ENCODE measurements at regions not wholly inside any gene's neighbourhood (a gene's known extent, or its start where the extent isn't known, plus 50 kb on each side); places are given as distances from the start of the nearest gene placed in this dataset.

- ChIA-PET CTCF (ENCODE audit: unreplicated experiment) (no interaction called here), POLR2A (no interaction called here)
- BruUV-seq (replicated peaks): no TSS peak
- H3K4me2 ChIP-seq (ENCODE audit: low read length): no peak overlapping the region
- H3K4me1 ChIP-seq (ENCODE audit: insufficient read depth, low read length, poor library complexity, severe bottlenecking): no peaks in the 10 kb centered on the region
- H3K79me2 ChIP-seq (ENCODE audit: insufficient read depth, low read depth, low read length): no peaks in the 10 kb centered on the region
- H3K9me3 ChIP-seq (ENCODE audit: low read length): no peaks in the 10 kb centered on the region
- H3K4me3 ChIP-seq (ENCODE audit: low read depth, low read length, poor library complexity, severe bottlenecking): no peak overlapping the region
- H3K27ac ChIP-seq (ENCODE audit: low read depth, low read length, poor library complexity, severe bottlenecking): no peak overlapping the region
- TF ChIP-seq EZH2phosphoT487 (IDR thresholded peaks at IDR 0.05; ENCODE audit: borderline replicate concordance, low read depth, low read length): no peak
- no peak for TF ChIP-seq CTCF (conservative IDR thresholded peaks at IDR 0.05; ENCODE audit: low read length)
- no peak overlapping the region for H2AFZ ChIP-seq (ENCODE audit: low read length)
- intact Hi-C loops (cut with micrococcal nuclease; ENCODE audit: unreplicated experiment): no loop called here
- H3K9me2 ChIP-seq (ENCODE audit: insufficient read depth, low read length): no peaks in the 10 kb centered on the region
- H3K36me3 ChIP-seq (ENCODE audit: insufficient read depth, low read length): no peaks in the 10 kb centered on the region
- H4K20me1 ChIP-seq (ENCODE audit: insufficient read depth, low read length): no peaks in the 10 kb centered on the region
- no peak for DNase-seq (ENCODE audit: low spot score)
Observed at GRCh38 chr15:73001840-73002239, 50.4 kb upstream of the NEO1 start.

GRCh38 chr15:73000293-73000692 is 52.0 kb upstream of the NEO1 start:
- Histone ChIP-seq H3K9me2 (ENCODE audit: insufficient read depth, low read length) (no peaks in the 10 kb centered on the region), H2AFZ (ENCODE audit: low read length) (no peak overlapping the region), H3K4me2 (ENCODE audit: low read length) (no peak overlapping the region), H3K79me2 (ENCODE audit: insufficient read depth, low read depth, low read length) (no peaks in the 10 kb centered on the region), H3K9me3 (ENCODE audit: low read length) (no peaks in the 10 kb centered on the region), H3K27ac (ENCODE audit: low read depth, low read length, poor library complexity, severe bottlenecking) (no peak overlapping the region), H3K36me3 (ENCODE audit: insufficient read depth, low read length) (no peaks in the 10 kb centered on the region), H3K4me1 (ENCODE audit: insufficient read depth, low read length, poor library complexity, severe bottlenecking) (no peaks in the 10 kb centered on the region), H4K20me1 (ENCODE audit: insufficient read depth, low read length) (no peaks in the 10 kb centered on the region), H3K4me3 (ENCODE audit: low read depth, low read length, poor library complexity, severe bottlenecking) (no peak overlapping the region)
- no peak for DNase-seq (ENCODE audit: low spot score)
- intact Hi-C loops (cut with micrococcal nuclease; ENCODE audit: unreplicated experiment): no loop called here
- ChIA-PET CTCF (ENCODE audit: unreplicated experiment) (no interaction called here), POLR2A (no interaction called here)
- BruUV-seq (replicated peaks): no TSS peak
- no peak for TF ChIP-seq CTCF (conservative IDR thresholded peaks at IDR 0.05; ENCODE audit: low read length)
- TF ChIP-seq EZH2phosphoT487 (IDR thresholded peaks at IDR 0.05; ENCODE audit: borderline replicate concordance, low read depth, low read length): no peak

- no peaks in the 10 kb centered on the region for H3K79me2 ChIP-seq (ENCODE audit: insufficient read depth, low read depth, low read length)
- no peaks in the 10 kb centered on the region for H3K36me3 ChIP-seq (ENCODE audit: insufficient read depth, low read length)
- H4K20me1 ChIP-seq (ENCODE audit: insufficient read depth, low read length): no peaks in the 10 kb centered on the region
- intact Hi-C loops (cut with micrococcal nuclease; ENCODE audit: unreplicated experiment): no loop called here
- no peak overlapping the region for H3K4me3 ChIP-seq (ENCODE audit: low read depth, low read length, poor library complexity, severe bottlenecking)
- ChIA-PET POLR2A (no interaction called here), CTCF (ENCODE audit: unreplicated experiment) (no interaction called here)
- DNase-seq (ENCODE audit: low spot score): no peak
- H3K4me1 ChIP-seq (ENCODE audit: insufficient read depth, low read length, poor library complexity, severe bottlenecking): no peaks in the 10 kb centered on the region
- H3K4me2 ChIP-seq (ENCODE audit: low read length): no peak overlapping the region
- no peaks in the 10 kb centered on the region for H3K9me3 ChIP-seq (ENCODE audit: low read length)
- no peak for TF ChIP-seq EZH2phosphoT487 (IDR thresholded peaks at IDR 0.05; ENCODE audit: borderline replicate concordance, low read depth, low read length)
- TF ChIP-seq CTCF (conservative IDR thresholded peaks at IDR 0.05; ENCODE audit: low read length): no peak
- BruUV-seq (replicated peaks): no TSS peak
- no peak overlapping the region for H3K27ac ChIP-seq (ENCODE audit: low read depth, low read length, poor library complexity, severe bottlenecking)
- H2AFZ ChIP-seq (ENCODE audit: low read length): no peak overlapping the region
- H3K9me2 ChIP-seq (ENCODE audit: insufficient read depth, low read length): no peaks in the 10 kb centered on the region
Observed at GRCh38 chr15:72999586-72999985, 52.7 kb upstream of the NEO1 start.
